ENCODE measurements at regions not wholly inside any gene's neighbourhood (a gene's known extent, or its start where the extent isn't known, plus 50 kb on each side); places are given as distances from the start of the nearest gene placed in this dataset.
"Not testable (repeated sequence)": the region's sequence is repeated elsewhere in the genome, so short reads cannot be mapped to it uniquely, and the experiment has no call there.

- DNase-seq (ENCODE audit: extremely low read depth, low read depth), result no peak
- H3K4me3 ChIP-seq (replicated peaks; ENCODE audit: low read depth, low read length), result no peak overlapping the region
- no peak for TF ChIP-seq CTCF (IDR thresholded peaks at IDR 0.05; ENCODE audit: low read depth, low read length, missing control alignments)
Observed at GRCh38 chr10:9451211-9451773, 1396.8 kb downstream of the GATA3 start.

- no peak for TF ChIP-seq CTCF (IDR thresholded peaks at IDR 0.05; ENCODE audit: low read depth, low read length, missing control alignments)
- H3K4me3 ChIP-seq (replicated peaks; ENCODE audit: low read depth, low read length), result no peak overlapping the region
Observed at GRCh38 chr10:9452056-9452455, 1397.6 kb downstream of the GATA3 start.

GRCh38 chr10:9453871-9454270 is 1399.4 kb downstream of the GATA3 start:
- DNase-seq (ENCODE audit: extremely low read depth, low read depth), result not testable (repeated sequence)

More at GRCh38 chr10:9452056-9452455, 1397.6 kb downstream of the GATA3 start:
- no peak for DNase-seq (ENCODE audit: extremely low read depth, low read depth)

GRCh38 chr10:9469663-9470205 is 1415.2 kb downstream of the GATA3 start:
- no peak overlapping the region for H3K4me3 ChIP-seq (replicated peaks; ENCODE audit: low read depth, low read length)
- no peak for DNase-seq (ENCODE audit: extremely low read depth, low read depth)
- no peak for TF ChIP-seq CTCF (IDR thresholded peaks at IDR 0.05; ENCODE audit: low read depth, low read length, missing control alignments)

More at GRCh38 chr10:9453871-9454270, 1399.4 kb downstream of the GATA3 start:
- H3K4me3 ChIP-seq (replicated peaks; ENCODE audit: low read depth, low read length), result not testable (repeated sequence)

GRCh38 chr10:9470581-9470980 is 1416.1 kb downstream of the GATA3 start:
- H3K4me3 ChIP-seq (replicated peaks; ENCODE audit: low read depth, low read length), result no peak overlapping the region
- DNase-seq (ENCODE audit: extremely low read depth, low read depth), result no peak
- TF ChIP-seq CTCF (IDR thresholded peaks at IDR 0.05; ENCODE audit: low read depth, low read length, missing control alignments), result no peak

GRCh38 chr10:9501944-9502343 is 1447.5 kb downstream of the GATA3 start:
- H3K4me3 ChIP-seq (replicated peaks; ENCODE audit: low read depth, low read length), result no peak overlapping the region
- no peak for DNase-seq (ENCODE audit: extremely low read depth, low read depth)
- TF ChIP-seq CTCF (IDR thresholded peaks at IDR 0.05; ENCODE audit: low read depth, low read length, missing control alignments), result no peak

- H3K4me3 ChIP-seq (replicated peaks; ENCODE audit: low read depth, low read length), result no peak overlapping the region
- DNase-seq (ENCODE audit: extremely low read depth, low read depth), result no peak
- no peak for TF ChIP-seq CTCF (IDR thresholded peaks at IDR 0.05; ENCODE audit: low read depth, low read length, missing control alignments)
Observed at GRCh38 chr10:9504227-9504626, 1449.7 kb downstream of the GATA3 start.
